HG03066 (cell line): ENCODE measurements at regions not wholly inside any gene's neighbourhood (a gene's known extent, or its start where the extent isn't known, plus 50 kb on each side); places are given as distances from the start of the nearest gene placed in this dataset.
"Not testable (repeated sequence)": the region's sequence is repeated elsewhere in the genome, so short reads cannot be mapped to it uniquely, and the experiment has no call there.

Source experiments
- ATAC-seq: cut with Tn5 transposase; IDR thresholded peaks from one replicate; pipeline ENCODE4 v1.9.1; 2021; ENCODE audit warnings: low read depth; ENCODE audit not compliant: unreplicated experiment

DNA sequence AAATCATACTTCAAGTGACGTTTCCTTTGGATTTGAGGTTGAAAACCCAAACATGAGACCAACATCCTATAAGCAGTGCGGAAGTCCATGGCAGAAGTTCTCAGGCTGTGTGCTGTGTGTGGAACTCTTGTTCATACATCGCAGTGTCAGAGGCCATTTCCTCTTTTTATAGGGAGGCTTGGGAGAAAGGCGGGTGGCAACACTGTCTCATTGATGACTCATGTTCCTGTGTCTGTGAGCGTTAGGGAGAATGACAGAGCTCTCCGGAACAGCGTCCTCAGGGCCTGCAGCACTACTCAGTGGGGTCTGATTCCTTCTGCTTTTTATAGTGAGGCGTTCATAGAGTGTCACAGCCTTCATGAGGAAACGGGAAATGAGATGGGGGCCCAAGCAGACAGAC lies 98.8 kb upstream of the BASP1 start:
- peak; percentile 65 for ATAC-seq

DNA sequence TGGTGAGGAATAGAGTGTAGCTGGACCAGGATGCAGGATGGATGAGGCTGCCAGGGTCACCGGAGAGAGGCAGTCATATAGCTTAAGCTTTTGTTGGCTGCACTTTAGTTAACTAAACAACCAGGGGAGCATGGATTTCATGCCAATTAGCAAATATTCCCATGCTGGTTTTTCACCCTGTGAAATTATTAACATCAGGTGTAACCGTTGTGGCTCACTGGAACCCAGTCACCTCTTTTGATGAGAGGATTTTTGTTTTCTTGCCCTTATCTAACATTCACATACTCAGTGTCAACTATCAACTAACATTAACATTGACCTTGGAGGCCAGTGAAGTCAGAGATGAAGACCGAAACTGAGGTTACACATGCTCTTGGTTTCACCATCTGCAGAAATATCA lies 97.2 kb upstream of the BASP1 start:
- ATAC-seq, result no peak

DNA sequence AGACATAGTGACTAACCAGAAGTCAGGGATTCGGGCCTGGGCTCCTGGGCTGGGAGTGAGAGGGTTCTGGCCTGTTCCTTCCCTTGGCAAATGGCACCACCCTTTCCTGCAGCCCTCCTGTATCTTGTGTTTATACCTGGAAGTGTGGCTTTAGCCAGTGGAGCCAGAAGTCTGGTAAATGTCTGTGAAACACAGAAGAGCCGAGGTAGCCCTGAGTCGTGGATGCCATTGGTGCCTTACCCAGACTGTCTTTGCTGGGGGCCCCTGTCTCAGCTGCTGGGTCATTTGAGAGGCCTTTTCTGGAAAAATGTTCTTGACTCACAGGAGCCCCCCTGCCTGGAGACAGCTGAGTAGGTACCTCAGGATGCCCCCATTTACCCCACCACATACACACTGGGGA lies 95.7 kb upstream of the BASP1 start:
- no peak for ATAC-seq

DNA sequence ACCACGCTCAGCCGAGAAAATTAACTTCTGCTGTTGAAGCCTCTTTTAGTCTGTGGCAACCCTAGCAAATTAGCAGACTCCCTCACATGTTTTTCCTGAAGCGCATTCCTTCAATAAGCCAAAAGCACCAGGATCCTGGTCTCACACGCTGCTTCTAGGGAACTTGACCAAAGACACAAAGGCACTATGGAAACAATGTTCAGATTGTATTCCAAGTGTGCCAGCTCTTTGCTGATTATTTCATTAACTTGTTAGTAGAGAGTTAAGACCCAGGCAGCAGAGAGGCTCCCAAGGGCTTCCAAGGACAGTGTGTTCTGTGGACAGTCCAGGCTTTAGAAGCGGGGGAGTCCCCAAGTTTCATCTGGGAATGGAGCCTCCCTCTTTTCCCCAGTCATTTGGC lies 94.4 kb upstream of the BASP1 start:
- no peak for ATAC-seq

DNA sequence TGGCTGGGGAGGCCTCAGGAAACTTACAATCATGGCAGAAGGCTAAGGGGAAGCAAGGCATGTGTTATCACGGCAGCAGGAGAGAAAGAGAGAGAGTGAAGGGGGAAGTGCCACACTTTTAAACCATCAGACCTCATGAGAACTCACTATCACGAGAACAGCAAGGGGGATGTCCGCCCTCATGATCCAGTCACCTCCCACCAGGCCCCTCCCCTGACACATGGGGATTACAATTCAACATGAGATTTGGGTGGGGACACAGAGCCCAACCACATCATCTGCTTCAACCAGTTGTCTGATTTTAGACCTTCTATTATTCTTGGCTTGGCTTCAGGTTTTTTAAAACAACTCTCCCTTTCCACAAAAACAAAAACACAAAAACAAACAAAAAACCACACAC lies 93.7 kb upstream of the BASP1 start:
- not testable (repeated sequence) for ATAC-seq

DNA sequence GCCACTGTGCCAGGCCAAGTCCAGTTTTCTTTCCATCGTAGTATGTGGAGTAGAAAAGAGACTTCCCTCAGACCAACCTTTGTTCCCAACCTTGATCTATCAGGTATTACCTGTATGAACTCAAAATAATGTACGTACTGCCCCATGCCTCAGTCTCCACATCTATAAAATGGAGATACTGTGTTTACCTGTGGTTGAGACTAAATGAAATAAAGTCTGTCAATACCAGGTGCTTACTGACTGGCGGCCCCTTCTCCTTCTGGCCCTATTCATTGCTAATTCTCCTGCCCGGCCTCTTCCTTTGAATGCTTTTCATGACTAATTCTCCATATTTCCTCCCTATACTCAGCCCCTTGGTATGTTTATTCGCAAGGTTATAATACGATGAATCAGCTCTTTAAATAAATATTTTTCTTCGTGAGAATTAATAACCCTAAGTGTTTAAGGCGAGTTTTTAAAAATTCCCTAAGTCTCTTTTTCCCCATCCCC lies 89.6 kb upstream of the BASP1 start:
- ATAC-seq, result no peak

DNA sequence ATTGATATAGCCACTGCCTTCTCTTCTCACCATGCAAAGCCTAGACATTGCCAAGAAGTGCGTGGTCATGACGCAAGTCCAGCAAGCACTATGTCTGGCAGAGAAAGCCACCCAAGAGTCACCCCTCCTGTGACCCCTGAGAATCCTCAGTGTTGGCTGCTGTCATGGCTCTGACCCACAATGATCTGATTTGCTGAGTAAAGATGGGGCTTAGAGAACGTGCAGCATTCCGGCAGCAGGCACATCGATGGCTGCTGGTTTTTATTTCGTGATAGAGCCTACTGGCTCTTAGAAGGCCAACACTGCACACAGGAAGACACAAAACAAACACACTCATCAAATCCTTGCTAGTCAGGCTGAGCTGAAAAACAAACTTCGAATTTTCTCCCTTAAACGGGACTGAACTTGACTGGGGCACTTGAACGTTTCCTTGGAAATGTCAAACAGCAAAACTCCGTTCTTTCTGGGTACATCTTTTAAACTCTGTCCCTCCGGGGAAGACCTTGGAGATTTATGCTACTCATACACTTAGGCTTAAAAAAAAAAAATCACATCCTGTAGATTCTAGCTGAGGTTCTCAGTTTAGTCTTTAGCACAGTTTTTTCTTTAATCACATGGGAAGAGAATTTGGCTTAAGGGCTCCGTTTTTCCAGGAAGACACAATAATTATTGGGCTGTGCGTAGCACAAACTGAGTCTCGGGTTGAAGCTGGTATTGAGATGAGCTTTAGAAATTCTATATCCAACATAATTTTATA lies 88.2 kb upstream of the BASP1 start:
- no peak for ATAC-seq

DNA sequence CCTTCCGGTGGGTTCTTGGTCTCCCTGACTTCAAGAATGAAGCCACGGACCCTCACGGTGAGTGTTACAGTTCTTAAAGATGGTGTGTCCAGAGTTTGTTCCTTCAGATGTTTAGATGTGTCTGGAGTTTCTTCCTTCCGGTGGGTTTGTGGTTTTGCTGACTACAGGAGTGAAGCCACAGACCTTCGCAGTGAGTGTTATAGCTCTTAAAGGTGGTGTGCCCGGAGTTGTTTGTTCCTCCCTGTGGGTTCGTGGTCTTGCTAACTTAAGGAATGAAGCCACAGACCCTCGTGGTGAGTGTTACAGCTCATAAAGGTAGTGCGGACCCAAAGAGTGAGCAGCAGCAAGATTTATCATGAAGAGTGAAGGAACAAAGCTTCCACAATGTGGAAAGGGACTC lies 87.1 kb upstream of the BASP1 start:
- not testable (repeated sequence) for ATAC-seq

DNA sequence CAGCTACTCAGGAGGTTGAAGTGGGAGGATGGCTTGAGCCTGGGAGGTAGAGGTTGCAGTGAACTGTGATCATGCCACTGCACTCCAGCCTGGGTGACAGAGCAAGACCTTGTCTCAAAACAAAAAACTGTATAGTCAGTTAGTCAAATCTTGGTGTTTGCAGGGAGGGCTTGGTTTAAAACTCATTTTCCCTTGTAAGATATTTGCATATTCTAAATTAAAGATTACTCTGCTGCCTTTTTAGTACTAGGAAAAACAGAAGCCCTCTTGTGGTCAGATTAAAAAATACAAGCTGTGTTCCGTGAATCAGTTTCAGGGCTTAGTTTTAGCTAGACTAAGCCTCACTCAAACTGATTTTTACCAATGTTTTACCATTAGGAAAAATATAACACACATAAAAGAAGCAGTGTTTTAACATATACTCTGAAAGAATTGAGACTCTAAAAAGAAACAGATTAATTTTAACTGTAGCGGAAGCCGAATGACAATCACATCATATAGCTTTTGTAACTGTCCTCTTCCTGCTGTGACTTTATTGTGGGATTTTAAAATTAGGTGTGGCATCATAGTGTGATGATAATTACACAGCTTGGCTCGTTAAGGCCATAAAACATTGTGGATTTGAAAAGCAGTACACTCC lies 84.9 kb upstream of the BASP1 start:
- ATAC-seq, result no peak

DNA sequence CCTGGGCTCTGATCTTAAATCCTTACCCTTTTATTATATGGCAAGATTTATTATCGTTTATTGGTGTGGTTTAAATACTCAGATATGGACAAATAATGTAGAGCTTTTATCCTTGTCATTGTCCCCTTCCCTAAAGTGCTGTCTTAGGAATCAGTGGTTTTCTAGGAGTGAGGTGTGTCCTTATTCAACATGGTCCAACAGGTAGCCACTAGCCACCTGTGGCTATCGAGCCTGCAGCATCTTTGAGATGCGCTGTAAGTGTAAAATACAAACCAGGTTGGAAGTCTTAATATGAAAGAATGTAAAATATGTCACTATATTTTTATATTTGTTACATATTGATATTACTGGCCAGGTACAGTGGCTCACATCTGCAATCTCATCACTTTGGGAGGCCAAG lies 82.4 kb upstream of the BASP1 start:
- no peak for ATAC-seq

DNA sequence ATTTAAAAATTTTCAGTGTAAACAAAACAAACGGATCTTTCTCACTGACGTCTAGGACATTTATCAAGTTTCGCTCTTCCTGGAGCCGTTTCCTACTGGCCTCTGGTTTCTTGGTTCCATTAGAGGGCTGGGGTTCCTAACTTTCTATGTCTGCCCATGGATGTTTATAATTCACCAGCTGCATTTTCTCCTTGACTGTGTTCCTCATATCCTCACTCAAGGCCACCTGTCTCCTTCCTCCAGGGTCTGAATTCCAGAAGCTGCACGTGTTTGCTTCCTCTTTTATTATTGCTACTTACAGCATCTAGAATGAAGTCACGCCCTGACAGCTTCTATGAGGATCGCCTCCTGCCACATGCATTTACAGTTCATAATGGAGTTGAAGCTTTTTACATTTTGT lies 74.1 kb upstream of the BASP1 start:
- no peak for ATAC-seq

DNA sequence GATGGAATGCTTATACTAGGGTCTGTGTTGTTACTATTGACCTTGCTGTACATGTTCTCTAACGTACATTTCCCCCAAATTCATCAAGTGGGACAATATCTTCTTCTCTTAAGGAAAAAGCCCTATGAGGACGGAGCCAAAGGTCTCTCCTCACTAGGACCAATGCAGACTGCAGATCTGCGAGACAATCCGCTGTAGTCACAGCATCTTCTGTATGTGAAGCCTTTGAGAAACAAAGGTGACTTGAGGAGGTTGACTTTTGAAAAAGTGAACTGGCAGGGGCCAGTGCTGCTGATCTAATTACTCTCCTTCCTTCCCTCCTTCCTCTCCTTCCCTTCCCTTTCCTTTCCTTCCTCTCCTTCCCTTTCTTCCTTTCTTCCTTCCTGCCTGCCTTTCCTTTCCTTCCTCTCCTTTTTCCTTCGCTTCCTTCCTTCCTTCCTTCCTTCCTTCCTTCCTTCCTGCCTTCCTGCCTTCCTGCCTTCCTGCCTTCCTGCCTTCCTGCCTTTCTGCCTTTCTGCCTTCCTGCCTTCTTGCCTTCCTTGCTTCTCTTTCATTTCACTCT lies 71.1 kb upstream of the BASP1 start:
- ATAC-seq, result no peak

DNA sequence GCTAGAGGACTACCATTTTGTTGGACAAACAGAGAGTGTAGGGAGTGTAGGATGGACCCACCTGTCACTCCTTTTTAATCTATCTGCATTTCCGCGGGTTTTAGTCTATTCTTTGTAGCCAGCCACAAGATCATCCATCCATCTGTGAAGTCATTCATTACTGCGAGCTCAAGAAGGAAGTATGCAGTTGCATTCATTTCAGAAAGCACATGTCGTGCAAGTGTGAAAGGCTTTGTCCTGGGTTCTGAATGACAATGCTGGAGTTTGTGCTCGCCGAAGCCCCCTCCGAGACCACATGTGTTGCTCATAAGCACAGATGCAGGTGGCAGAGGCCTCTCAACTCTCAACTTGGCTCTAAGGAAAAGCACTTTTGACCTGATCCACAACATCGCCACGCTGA lies 70.3 kb upstream of the BASP1 start:
- ATAC-seq, result no peak

DNA sequence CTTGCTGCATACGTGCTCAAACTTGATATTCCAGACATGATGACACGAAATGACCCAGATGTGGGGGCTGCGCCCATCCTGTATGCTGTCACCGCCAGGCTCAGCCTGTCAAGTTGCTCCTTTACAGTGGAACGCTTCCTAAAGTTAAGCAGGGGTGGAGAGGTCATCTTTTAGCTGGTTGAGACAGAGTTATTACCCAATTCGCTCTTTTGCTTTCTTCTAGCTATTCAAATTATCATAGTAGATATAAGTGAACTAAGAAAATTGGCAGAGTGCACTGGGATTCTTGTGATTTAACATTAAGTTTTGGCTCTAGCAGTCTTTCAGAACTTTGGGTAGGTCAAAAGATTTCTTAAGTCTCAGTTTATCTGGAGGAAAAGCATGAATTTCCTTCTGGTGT lies 69.8 kb upstream of the BASP1 start:
- ATAC-seq, result no peak

DNA sequence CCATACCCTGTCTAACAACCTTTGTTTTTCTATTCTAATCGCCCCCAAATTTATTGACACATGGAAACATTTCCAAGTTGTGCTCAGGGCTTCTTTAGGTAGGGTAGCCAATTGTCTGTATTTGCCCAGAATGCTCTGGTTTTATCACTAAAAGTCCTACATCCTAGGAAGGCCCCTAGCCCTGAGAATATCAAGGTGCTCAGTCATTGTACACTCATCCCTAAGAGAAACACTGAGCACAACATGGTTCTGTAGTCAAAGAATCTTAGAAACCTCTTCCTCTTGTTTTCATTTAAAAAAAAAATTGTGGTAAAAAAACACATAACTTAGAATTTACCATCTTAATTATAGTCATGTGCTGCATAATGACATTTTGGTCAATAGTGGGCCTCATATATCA lies 69.0 kb upstream of the BASP1 start:
- ATAC-seq, result no peak

DNA sequence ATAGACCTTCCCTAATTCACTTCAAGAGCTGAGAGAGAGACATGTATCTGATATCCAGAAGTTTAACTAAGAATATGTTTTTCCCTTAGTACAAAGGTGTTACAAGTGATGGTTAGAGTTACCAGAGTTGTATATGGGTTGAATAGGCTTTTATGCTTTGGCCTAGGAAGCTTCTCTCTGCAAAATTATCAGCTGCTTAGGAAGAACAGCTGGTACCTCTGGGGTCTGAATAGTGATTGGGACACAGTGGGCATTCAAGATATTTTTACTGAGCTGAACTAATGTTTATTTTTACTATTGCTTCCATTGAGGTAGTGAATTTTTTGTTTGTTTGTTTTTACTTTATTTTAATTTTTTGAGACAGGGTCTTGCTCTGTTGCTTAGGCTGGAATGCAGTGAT lies 67.6 kb upstream of the BASP1 start:
- ATAC-seq, result no peak

DNA sequence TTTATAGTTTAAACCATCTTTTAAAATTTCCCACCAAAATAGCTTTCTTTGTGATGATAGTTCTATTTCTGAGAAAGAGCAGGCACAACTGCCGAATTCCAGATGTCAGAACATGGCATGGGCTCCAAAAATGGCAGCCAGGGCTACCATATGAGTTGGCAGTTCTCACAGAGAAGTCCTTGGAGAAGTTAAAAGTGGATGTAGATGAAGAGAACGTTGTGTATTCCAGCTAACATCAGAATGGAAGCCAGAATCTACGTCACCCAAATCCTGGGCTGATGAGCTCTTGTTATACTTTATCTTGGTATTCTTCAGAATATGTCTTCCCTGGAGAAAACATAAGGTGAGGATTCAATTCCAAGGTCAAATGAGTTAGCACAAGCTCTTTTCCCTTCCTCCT lies 66.9 kb upstream of the BASP1 start:
- no peak for ATAC-seq

DNA sequence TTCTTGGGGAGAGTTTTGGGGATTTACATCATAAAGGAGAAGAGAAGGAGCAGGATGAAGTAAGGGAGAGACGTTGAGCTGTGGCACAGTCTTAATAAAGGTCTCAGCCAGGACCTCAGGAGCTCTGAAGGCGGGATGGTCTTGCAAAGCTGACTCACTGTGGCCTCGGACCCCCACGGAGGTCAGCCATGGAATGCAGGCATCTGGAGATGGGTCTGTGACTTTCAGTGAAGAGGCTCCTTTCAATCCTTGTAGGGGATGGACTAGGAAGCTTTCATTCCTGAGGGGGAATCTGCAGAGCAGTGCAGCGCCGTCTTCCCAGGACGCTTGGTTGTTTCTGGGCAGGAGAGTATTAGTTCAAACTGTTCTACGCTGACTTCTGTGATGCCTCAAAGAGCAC lies 65.7 kb upstream of the BASP1 start:
- no peak for ATAC-seq

DNA sequence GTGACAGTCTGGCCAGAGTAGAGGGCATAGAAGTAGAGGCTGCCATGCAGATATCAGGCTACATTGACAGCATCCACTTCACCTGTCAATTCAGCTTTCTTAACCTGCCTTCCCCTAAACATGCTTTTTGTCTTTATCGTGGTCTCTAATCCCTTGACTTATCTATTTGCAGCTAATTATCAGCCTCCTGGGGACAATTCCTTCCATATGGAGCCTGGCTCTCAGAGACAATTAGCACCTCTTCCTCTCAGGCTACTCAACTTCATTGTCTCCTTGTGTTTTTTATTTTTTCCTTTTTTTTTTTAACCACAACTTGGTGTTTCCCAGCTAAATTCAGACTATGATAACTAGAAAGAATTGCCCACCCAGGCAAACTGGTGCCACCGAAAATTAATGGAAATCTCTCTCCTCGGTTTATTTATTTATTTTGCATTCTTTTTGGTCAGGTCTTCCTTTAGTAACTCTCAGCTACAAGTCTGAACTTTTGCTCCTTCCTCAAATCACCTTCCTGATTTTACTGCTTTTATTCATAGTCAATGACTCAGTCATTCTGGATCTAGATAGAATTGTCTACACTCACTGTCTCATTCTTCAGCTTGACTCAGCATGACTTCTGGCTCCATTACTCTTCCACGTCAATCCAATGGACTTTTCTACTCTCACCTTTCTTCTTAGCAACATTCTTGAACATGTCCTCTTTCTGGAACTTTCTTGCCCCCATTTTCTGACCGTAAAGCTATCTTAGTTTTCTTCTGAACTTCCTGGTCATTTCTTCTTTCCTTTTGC lies 63.0 kb upstream of the BASP1 start:
- no peak for ATAC-seq

DNA sequence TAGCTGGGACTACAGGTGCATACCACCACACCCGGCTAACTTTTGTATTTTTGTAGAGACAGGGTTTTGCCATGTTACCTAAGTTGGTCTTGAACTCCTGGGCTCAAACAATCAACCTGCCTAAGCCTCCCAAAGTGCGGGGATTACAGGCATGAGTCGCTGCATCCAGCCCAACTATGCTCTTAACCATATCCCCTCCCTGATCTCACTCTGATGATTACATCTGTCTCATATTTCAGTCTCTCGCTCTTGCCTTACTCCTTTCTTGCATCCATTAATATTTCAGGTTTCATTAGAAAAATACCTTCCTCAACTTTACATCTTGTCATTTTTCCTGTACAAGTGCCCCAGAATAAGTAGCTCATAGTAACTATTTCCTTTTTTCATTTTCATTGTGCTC lies 61.0 kb upstream of the BASP1 start:
- no peak for ATAC-seq

DNA sequence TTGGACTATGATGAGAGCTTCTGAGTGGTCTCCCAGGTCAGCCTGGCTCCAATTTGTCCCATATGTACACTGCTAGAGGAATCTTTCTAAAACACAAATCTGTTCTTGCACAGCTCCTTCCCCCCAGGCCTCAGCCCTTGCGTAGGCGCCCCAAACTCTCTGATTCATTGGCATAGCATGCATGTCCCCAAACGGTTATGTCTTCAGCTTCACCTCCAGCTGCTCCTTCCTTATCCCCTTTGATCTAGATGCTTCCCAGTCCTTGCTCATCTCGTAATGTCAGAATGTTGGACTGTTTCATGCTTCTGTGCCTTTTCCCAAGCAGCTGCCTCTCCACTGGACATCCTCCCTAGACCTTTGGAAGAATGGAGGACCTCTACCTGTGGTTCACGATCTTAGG lies 60.1 kb upstream of the BASP1 start:
- ATAC-seq, result no peak
